SK-N-SH (cell line): ENCODE measurements at regions not wholly inside any gene's neighbourhood (a gene's known extent, or its start where the extent isn't known, plus 50 kb on each side); places are given as distances from the start of the nearest gene placed in this dataset.

Source experiments
- CTCF ChIA-PET: fragments of 300-600, 350-600 bp; formaldehyde crosslinking; extraction: SDS; loops from one replicate; lab custom pipeline; 2021; lab: Yijun Ruan, JAX
- POLR2A ChIA-PET: fragments of 350-600 bp; sonication (Branson Sonifier 250); formaldehyde crosslinking; extraction: SDS; loops from one replicate; lab custom pipeline; 2020; ENCODE audit warnings: antibody characterized with exemption, inconsistent platforms; lab: Yijun Ruan, JAX
- DNase-seq: peaks from one replicate; pipeline ENCODE4 v3.0.0; 2012
- H2AFZ ChIP-seq: fragments of 200-600 bp; sonication (generic); 2 replicates; pipeline ENCODE4 v1.8.1; 2016; ENCODE audit warnings: antibody characterized with exemption, mild to moderate bottlenecking, low read depth
- H3F3A ChIP-seq: fragments of 200-600 bp; sonication (generic); replicated peaks from 2 replicates; pipeline ENCODE3; 2016; ENCODE audit warnings: antibody characterized with exemption, mild to moderate bottlenecking; ENCODE audit not compliant: insufficient read depth
- H3K27ac ChIP-seq, 2 experiments: fragments of 200-500 bp in 1 of 2; fragments of 200-600 bp in 1 of 2; sonication (Bioruptor generic) in 1 of 2; sonication (generic), shearing (Covaris generic) in 1 of 2; 2 replicates each; pipeline versions ENCODE4 v1.5.1 to v1.6.1; 2014 to 2016; ENCODE audit warnings: low read depth in 2 of 2, inconsistent platforms in 1 of 2, low read length in 1 of 2, mild to moderate bottlenecking in 1 of 2, mixed read lengths in 1 of 2
- H3K27me3 ChIP-seq: fragments of 200-600 bp; sonication (generic), shearing (Covaris generic); 2 replicates; pipeline ENCODE4 v1.6.1; 2016; ENCODE audit warnings: mixed run types; ENCODE audit not compliant: insufficient read depth
- H3K36me3 ChIP-seq, 2 experiments: fragments of 200-500 bp in 1 of 2; fragments of 200-600 bp in 1 of 2; sonication (Bioruptor generic) in 1 of 2; sonication (generic) in 1 of 2; replicated peaks in 1 of 2; 2 replicates each; pipeline versions ENCODE3 to v1.5.1; 2014 to 2016; ENCODE audit warnings: low read length in 1 of 2, mild to moderate bottlenecking in 1 of 2; ENCODE audit not compliant: insufficient read depth in 2 of 2, control insufficient read depth in 1 of 2
- H3K4me1 ChIP-seq, 2 experiments: fragments of 200-500 bp in 1 of 2; fragments of 200-600 bp in 1 of 2; sonication (Bioruptor generic) in 1 of 2; sonication (generic), shearing (Covaris generic) in 1 of 2; 2 replicates each; pipeline versions ENCODE4 v1.5.1 to v1.6.1; 2014 to 2016; ENCODE audit warnings: low read depth in 1 of 2, low read length in 1 of 2, mixed run types in 1 of 2; ENCODE audit not compliant: insufficient read depth in 2 of 2, control insufficient read depth in 1 of 2
- H3K4me2 ChIP-seq: fragments of 200-600 bp; sonication (generic), shearing (Covaris generic); 2 replicates; pipeline ENCODE4 v1.6.1; 2017; ENCODE audit warnings: mixed run types
- H3K4me3 ChIP-seq, 2 experiments: fragments of 200-500 bp in 1 of 2; fragments of 200-600 bp in 1 of 2; sonication (Bioruptor generic) in 1 of 2; sonication (generic), shearing (Covaris generic) in 1 of 2; 2 replicates each; pipeline versions ENCODE4 v1.5.1 to v1.8.1; 2014 to 2016; ENCODE audit warnings: low read depth in 2 of 2, inconsistent platforms in 1 of 2, low read length in 1 of 2, mild to moderate bottlenecking in 1 of 2, mixed read lengths in 1 of 2, moderate library complexity in 1 of 2
- H3K79me2 ChIP-seq: fragments of 200-600 bp; sonication (generic); 2 replicates; pipeline ENCODE4 v1.8.1; 2017; ENCODE audit warnings: mild to moderate bottlenecking; ENCODE audit not compliant: insufficient read depth
- H3K9ac ChIP-seq: fragments of 200-600 bp; sonication (generic); 2 replicates; pipeline ENCODE4 v1.6.1; 2017; ENCODE audit warnings: mixed run types
- H3K9me2 ChIP-seq: fragments of 200-600 bp; sonication (generic); 2 replicates; pipeline ENCODE4 v1.6.1; 2017; ENCODE audit warnings: mixed run types
- H3K9me3 ChIP-seq: fragments of 200-600 bp; sonication (generic); 2 replicates; pipeline ENCODE4 v1.6.1; 2017; ENCODE audit warnings: mixed run types, mild to moderate bottlenecking, moderate library complexity
- H4K20me1 ChIP-seq: fragments of 200-600 bp; sonication (generic); 2 replicates; pipeline ENCODE4 v1.6.1; 2017; ENCODE audit warnings: mild to moderate bottlenecking, mixed run types; ENCODE audit not compliant: insufficient read depth
- CHD2 ChIP-seq: fragments of 150-350 bp; IDR thresholded peaks from 2 replicates; pipeline ENCODE4 v1.6.1; 2018; ENCODE audit warnings: low read length; ENCODE audit not compliant: partially characterized antibody
- CTCF ChIP-seq: fragments of 200-600 bp; sonication (generic); IDR thresholded peaks from 2 replicates; pipeline ENCODE4 v1.6.1; 2017; ENCODE audit warnings: antibody characterized with exemption, mild to moderate bottlenecking, moderate library complexity
- EZH2phosphoT487 ChIP-seq: fragments of 200-600 bp; sonication (generic); IDR thresholded peaks from 2 replicates; pipeline ENCODE4 v1.6.1; 2017; ENCODE audit warnings: low read depth, mixed run types, mild to moderate bottlenecking, antibody characterized with exemption, moderate library complexity, borderline replicate concordance
- FOXJ3 ChIP-seq: sonication (generic); formaldehyde crosslinking; IDR thresholded peaks from 2 replicates; pipeline ENCODE4 v1.5.1; 2020; ENCODE audit warnings: mild to moderate bottlenecking, missing genetic modification reagents
- MXI1 ChIP-seq: IDR thresholded peaks from 2 replicates; pipeline ENCODE4 v1.6.1; 2012; ENCODE audit warnings: mild to moderate bottlenecking, low read depth, low read length, improper control_type of control experiment
- NFIC ChIP-seq: IDR thresholded peaks from 2 replicates; pipeline ENCODE4 v1.4.0; 2012; ENCODE audit warnings: borderline replicate concordance
- PBX3 ChIP-seq: IDR thresholded peaks from 2 replicates; pipeline ENCODE4; 2012
- POLR2AphosphoS5 ChIP-seq: IDR thresholded peaks from 2 replicates; pipeline ENCODE4 v1.6.1; 2012; ENCODE audit warnings: low read depth, low read length
- RFX5 ChIP-seq: IDR thresholded peaks from 2 replicates; pipeline ENCODE4 v1.6.1; 2012; ENCODE audit warnings: mild to moderate bottlenecking, improper control_type of control experiment, low read length
- SMC3 ChIP-seq: IDR thresholded peaks from 2 replicates; pipeline ENCODE4 v1.6.1; 2012; ENCODE audit warnings: low read depth, low read length, improper control_type of control experiment
- TEAD4 ChIP-seq: IDR thresholded peaks from 2 replicates; pipeline ENCODE4 v1.4.0; 2012; ENCODE audit warnings: mild to moderate bottlenecking, borderline replicate concordance; ENCODE audit not compliant: insufficient read depth
- USF2 ChIP-seq: fragments of 150-350 bp; IDR thresholded peaks from 2 replicates; pipeline ENCODE4 v1.6.1; 2017; ENCODE audit warnings: antibody characterized with exemption, low read length, low read depth, borderline replicate concordance
- YY1 ChIP-seq: IDR thresholded peaks from 2 replicates; pipeline ENCODE4 v1.4.0; 2012; ENCODE audit warnings: low read depth, mild to moderate bottlenecking
- ZBTB33 ChIP-seq: IDR thresholded peaks from 2 replicates; pipeline ENCODE4 v1.4.0; 2012; ENCODE audit warnings: low read depth, borderline replicate concordance
- WGBS: methylation state at CpG from one replicate; pipeline ENCODE4 v1.1.6; 2017; ENCODE audit warnings: low lambda C conversion rate; 5-methylcytosine and 5-hydroxymethylcytosine counted together
- TF ChIP-seq, protein P1 (sequence below): fragments of 150-350 bp; IDR thresholded peaks from 2 replicates; pipeline ENCODE4 v1.6.1; 2016; ENCODE audit warnings: mild to moderate bottlenecking, low read depth, low read length

- WGBS: 25% methylated on average over 1 of the region's 1 CpG
- CTCF ChIA-PET: no interaction called here
These were observed 144.8 kb upstream of the GULP1 start for GRCh38 chr2:188146888-188147287.

More at GRCh38 chr2:188146888-188147287, 144.8 kb upstream of the GULP1 start:
- Histone ChIP-seq H3K9ac (no peak overlapping the region), H3K4me1 (peaks cover 0 to 11% of the 10 kb centered on the region in 2 experiments; a peak in 2 of 4 replicates), H3K79me2 (no peaks in the 10 kb centered on the region), H3K36me3 (no peaks in the 10 kb centered on the region), H2AFZ (no peak overlapping the region), H3K4me2 (no peak overlapping the region), H4K20me1 (no peaks in the 10 kb centered on the region), H3K4me3 (no peak overlapping the region), H3K27ac (no peak overlapping the region), H3K9me3 (no peaks in the 10 kb centered on the region), H3K9me2 (no peaks in the 10 kb centered on the region), H3F3A (peaks cover 7% of the 10 kb centered on the region), H3K27me3 (no peaks in the 10 kb centered on the region)
- POLR2A ChIA-PET: no interaction called here
- TF ChIP-seq RFX5 (no peak), MXI1 (no peak), EZH2phosphoT487 (no peak), YY1 (no peak), NFIC (no peak), PBX3 (no peak), ZBTB33 (no peak), SMC3 (no peak), TEAD4 (no peak), FOXJ3 (CRISPR knock-in tag) (no peak), POLR2AphosphoS5 (no peak), USF2 (no peak), CHD2 (no peak), CTCF (no peak)
- TF ChIP-seq, protein P1, sequence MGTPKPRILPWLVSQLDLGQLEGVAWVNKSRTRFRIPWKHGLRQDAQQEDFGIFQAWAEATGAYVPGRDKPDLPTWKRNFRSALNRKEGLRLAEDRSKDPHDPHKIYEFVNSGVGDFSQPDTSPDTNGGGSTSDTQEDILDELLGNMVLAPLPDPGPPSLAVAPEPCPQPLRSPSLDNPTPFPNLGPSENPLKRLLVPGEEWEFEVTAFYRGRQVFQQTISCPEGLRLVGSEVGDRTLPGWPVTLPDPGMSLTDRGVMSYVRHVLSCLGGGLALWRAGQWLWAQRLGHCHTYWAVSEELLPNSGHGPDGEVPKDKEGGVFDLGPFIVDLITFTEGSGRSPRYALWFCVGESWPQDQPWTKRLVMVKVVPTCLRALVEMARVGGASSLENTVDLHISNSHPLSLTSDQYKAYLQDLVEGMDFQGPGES: no peak
- no peak for DNase-seq
